Suppressor macrophage treated with lipopolysaccharide for 4 hours (primary cell): ENCODE measurements at regions not wholly inside any gene's neighbourhood (a gene's known extent, or its start where the extent isn't known, plus 50 kb on each side); places are given as distances from the start of the nearest gene placed in this dataset.

Source experiments
- DNase-seq: peaks from one replicate; pipeline ENCODE4 v3.0.0-alpha.2; 2020

DNA sequence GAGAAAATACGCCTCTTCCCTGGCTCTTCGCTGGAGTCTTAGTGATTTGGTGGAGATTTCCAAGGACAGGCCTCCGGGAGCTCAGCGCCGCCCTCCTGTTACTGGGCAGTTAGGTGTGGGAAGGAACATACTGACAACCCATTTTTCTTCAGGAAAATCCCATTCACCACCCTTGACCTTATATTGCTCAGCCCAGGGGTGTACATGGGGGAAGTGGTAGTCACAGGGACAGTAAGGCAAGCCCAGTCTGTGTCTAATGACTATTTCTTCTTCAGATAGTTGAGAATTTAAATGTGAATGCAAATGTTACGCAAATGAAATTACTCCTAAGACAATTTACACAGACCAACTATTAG, 119.4 kb downstream of the UQCRFS1 start:
- no peak for DNase-seq

DNA sequence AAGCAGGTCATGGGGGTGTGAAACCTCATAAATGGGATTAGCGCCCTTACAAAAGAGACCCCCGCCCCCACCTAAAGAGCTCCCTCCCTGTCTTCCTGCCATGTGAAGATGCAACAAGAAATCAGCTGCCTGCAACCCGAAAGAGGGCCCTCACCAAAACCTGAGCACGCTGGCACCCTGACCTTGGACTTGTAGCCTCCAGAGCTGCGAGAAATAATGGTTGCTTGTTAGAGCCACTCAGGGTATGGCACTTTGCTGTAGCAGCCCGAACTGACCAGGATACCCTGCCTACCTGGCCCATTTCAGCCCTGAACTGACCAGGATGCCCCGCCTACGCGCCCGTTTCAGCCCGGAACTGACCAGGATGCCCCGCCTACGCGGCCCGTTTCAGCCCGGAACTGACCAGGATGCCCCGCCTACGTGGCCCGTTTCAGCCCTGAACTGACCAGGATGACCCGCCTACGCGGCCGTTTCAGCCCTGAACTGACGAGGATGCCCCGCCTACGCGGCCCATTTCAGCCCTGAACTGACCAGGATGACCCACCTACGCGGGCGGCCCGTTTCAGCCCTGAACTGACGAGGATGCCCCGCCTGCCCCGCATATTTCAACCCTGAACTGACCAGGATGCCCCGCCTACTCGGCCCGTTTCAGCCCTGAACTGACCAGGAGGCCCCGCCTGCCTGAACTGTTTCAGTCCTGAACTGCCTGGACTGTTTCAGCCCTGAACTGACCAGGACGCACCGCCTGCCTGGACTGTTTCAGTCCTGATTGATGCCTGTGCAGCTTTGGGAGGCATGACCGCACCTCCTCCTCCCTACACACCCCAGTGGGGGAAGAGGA, 120.0 kb downstream of the UQCRFS1 start:
- no peak for DNase-seq

- no peak for DNase-seq
Observed at GRCh38 chr19:29090783-29091526, 122.0 kb downstream of the UQCRFS1 start.

- no peak for DNase-seq
Observed at GRCh38 chr19:29089315-29089870, 123.6 kb downstream of the UQCRFS1 start.

- DNase-seq, result no peak
Observed at GRCh38 chr19:29088761-29089160, 124.2 kb downstream of the UQCRFS1 start.

GRCh38 chr19:29086646-29087045, 126.3 kb downstream of the UQCRFS1 start:
- DNase-seq, result no peak

GRCh38 chr19:29086182-29086581, 126.8 kb downstream of the UQCRFS1 start:
- DNase-seq, result no peak

GRCh38 chr19:29085630-29086029, 127.3 kb downstream of the UQCRFS1 start:
- DNase-seq, result no peak

- no peak for DNase-seq
Observed at GRCh38 chr19:29085206-29085605, 127.7 kb downstream of the UQCRFS1 start.

DNA sequence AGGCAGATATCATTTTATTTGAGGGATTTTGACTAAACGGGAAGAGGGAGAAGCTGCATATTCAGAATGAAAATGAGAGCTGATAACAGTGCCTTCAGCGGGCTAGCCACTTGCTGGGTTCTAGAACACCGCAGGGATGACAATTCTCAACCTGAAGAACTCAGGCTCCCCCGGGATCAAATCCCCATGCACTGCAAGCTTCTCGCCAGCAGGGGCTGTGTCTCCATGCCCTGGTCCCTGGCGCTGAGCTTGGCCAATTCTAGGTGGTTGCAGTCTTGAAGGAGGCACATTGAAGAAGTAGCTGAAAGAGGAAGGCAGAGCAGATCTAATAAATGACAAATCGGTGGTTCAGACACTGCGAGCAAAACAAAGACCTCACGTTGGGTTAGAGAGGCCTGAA, 128.7 kb downstream of the UQCRFS1 start:
- DNase-seq, result no peak

- no peak for DNase-seq
Observed at GRCh38 chr19:29083863-29084262, 129.1 kb downstream of the UQCRFS1 start.

DNA sequence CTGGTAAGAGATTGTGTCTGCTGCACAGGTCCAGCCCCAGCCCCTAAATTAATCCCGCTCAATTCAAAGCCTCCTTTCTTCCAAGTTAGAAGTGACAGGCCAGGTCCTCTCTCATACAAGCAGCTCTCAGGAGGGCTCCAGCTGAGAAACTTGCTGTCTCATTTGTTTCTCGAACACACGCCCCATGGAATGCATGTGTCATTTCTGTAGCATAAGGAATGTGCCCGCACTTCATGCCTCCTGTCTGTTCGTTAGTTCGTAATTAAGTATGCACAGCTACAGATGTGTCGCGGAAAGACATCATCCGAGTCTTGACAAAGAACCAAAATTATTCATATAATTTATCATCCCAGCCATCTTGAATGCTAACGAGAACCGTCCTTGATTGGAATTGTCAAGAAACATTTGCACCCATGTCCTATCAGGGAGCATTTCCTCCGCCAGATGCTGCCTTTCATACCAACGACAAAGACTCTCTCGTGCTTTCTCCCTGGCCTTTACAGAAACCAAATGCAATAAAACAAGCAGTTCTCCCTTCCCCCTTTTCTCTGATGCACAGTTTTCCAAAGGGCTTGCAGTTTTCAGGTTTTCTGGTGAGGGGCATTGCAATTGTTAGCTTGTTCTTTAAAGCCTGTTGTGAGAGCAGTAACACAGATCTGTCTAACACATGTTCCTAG, 133.5 kb downstream of the UQCRFS1 start:
- DNase-seq, result no peak

DNA sequence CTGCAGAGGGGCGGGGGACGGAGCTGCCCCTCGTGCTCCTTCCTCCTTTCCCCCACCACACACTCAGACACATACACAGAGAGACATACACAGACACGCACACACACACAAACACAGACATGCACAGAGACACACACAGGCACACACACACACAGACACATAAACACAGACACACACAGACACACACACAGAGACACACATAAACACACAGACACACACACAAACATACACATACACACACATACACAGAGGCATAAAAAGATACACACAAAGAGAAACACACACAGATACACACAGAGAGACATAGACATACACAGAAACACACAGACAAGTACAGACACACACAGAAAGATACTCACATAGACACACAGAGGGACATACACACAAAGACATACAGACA, 136.0 kb downstream of the UQCRFS1 start:
- no peak for DNase-seq

DNA sequence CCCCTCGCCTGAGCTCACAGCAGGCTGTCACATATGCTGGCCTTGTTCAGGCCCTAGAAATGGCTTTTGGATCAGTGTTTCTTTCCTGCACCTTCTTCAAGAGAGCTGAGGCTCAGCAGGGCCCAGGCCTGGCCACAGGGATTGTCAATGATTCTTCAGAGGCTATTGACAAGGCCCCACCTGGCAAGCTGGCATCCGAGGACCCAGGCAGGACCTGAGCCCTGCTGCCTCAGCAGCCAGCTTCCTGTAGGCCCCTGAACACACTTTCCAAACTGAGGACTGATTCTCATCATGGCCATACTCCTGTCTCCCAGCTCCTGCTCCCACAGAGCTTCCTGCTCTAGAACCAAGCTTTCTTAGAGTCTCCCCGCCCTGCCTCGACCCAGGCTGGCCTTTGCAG, 136.8 kb downstream of the UQCRFS1 start:
- DNase-seq, result no peak

DNA sequence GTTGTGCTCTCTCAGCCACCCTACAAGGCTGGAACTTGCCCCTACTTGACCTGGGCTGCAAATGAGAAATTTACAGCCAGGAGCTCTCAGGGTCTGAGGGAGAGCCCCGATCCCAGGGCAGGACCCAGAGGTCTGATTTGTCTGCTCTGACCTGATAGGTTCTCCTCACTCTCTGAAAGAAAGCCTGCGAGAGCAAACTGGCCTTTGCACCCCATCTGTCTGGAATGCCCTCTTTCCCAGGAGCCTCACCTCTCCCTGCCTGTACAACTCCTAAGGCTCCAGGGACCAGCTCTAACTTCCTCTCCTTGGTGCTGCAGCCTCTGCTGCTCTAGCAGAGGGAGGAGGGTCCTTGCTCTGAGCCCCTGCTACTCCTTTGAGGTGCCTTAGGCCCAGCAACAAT, 137.8 kb downstream of the UQCRFS1 start:
- DNase-seq, result no peak

DNA sequence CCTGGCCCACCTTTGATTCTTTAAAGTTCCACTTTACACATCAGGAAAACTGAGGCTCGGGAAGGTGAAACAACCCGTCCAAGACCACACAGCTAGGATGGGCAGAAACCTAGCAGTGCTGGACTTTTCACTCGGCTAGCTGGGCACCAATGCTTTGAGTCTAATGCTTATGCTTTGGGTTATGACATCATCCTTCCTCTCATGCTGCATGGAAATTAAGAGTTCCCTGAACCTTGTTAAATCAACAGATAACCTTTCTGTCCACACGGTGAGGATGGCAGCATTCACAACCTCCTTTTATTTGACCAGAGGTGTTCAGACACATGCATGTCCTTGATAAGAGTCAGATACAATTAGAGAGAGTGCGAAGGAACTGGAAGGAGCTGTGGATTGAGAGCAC, 138.4 kb downstream of the UQCRFS1 start:
- no peak for DNase-seq

DNA sequence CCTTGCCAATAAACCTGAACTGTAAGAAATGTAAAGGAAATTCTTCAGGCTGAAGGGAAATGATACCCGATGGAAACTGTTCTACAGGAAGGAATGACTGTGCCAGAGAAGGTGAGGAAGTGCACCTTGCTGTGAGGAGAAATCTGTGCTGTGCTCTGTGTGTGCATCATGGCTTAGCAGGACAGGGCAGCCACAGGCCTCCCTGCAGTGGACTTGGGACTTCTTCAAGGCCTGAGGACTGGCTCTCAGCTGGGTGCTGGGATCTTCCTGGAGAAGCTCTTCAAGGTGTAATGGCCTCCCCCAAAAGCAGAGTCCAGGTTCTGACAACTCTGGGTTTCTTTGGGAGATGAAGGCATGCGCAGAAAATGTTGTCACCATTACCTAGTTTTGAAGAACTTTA, 145.1 kb downstream of the UQCRFS1 start:
- DNase-seq, result no peak

DNA sequence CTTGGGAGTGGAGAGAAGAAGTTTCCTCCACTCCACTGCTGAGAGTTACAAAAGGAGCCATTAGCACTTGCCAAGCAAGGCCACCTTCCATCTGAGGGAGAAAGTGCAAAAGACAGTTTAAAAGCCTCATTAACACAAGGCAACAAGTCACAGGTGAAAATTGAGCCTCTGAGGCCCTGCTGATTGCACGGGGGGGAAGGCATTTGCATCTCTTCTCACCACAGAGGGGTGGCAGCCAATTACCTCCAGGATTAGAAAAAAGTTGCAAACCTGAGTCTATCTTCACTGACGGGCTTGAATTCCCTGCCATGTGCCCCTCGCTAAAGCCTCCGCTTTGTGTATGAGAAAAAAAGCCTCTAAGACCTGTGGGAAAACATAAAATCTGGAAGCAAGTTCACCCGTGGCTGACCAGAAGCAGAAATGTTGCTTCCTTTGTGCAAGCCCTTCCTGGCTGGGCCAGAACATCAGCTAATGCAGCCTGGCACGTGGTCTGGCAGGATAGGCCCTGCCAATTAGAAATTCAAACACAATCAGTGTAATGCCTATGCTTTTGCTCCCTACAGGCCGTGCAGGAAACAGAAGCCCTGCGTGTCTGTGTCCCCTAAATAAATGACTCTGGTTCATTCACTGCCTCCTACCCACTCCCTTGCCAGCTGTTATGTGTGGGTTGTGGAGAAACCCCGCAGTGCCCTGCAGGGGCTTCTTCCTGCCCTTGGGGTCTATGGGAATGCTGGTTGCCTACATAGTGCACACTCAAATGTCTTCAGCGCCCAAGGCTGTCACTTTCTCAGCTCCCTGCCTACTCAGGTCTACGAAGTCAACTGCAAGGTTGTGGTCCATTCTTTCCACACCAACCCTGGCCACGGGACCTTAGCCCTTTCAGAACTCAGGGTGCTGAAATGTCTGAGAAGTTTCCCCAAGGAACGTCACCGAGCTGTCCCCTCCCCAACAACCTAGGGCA, 150.2 kb downstream of the UQCRFS1 start:
- no peak for DNase-seq

DNA sequence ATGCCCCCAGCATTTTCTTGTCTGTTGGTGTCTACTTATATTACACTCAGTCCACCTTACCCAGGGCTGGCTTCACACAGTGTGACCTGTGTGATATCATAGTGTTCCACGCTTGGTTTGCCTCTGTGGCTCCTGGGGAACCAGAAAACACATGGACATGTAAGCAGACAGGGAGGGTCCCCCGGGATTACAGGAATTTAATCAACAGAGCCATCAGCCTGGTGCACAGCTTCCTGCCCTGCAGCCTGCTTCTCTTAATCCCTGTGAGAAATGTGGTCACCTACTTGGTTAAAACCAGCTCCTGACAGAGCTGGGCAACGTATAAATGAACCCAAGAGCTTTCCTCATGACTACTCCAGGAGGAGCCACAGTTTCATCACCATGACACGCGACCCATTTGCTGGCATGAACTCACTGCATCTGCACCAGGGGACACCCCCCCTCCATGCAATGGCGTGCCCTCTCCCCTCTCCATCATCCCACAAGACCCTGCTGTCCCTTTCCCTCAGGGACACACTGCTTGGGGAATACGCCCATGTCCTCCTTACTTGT, 152.1 kb downstream of the UQCRFS1 start:
- DNase-seq, result no peak

GRCh38 chr19:29056535-29056934, 156.4 kb downstream of the UQCRFS1 start:
- DNase-seq, result no peak

DNA sequence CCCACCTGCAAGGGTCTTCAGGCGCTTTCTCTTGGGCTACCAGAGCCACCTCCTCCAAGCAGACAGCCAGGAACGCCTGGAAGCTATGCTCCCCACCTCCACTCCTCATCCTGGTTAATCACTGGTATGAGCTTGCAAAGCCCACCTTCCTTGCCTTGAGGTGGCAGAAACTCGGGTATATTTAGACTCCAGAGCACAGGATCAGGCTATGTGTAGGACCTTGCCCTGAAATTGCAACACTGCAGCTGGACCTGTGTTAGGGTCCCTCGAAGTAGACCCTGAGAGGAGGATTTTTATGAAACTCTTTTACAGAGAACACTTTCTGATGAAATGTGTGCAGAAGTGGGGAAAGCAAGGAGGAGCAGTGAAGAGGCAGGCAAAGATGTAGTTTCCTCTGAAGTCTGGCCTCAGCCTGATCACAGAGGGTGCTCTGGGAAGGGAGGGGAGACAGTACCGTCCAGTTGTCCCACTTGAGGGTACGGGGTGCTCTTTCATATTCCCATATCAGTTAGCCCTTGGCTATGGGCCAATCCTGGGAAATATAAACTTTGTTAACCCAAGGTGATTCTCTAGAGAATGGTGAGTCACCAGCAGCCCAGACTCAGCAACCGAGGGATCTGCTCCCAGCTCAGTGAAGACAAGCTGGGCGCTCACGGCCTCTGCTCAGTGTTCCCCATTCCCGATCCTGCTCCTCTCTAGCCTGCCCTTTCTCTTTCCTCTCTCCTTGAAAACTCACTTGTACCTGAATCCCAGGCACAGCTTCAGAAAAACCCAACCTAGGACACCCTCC, 157.9 kb downstream of the UQCRFS1 start:
- DNase-seq, result no peak
